ENCODE measurements at regions not wholly inside any gene's neighbourhood (a gene's known extent, or its start where the extent isn't known, plus 50 kb on each side); places are given as distances from the start of the nearest gene placed in this dataset.

DNA sequence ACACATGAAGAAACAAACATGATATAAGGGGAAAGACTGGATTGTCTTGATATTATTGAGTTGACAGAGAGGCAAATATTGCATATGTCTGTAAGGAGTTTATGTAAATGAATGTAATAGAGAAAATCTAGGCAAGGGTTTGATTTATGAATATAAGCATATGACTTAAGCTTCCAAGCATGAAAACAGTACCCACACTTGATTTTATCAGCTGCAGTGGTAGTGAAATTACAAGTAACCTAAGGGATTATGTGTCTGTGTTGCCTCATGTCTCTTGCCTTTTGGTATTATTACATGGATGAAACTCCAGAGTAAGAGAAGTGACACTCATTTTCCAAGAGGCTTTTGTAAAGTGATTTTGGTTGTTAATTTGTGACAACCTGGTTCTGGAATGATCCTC, 1678.9 kb downstream of the KCNT2 start:
- H3K36me3 Mint-ChIP-seq (ENCODE audit: unreplicated experiment) = no peaks in the 10 kb centered on the region
- no peaks in the 10 kb centered on the region for H3K27me3 Mint-ChIP-seq (ENCODE audit: unreplicated experiment)
- no peaks in the 10 kb centered on the region for H3K9me3 Mint-ChIP-seq (ENCODE audit: unreplicated experiment)

DNA sequence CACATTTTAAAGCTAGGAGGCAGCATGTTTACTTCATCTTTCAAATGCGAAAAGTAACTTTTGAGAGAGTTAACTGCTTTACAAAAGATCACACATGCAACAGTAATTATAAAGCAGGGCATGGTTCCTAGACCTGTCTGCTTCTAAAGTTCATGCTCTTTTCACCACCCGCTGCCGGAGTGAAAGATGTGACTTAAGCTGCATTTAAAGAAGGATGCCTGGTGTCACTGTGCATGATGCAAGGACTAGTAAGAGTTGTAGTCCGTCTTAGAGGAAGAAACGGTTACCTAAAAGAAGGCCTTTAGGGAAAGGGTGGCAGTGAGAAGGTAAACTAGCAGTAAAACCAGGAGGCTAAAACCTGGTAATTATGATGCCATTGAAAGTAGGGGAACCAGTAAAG, 1689.1 kb downstream of the KCNT2 start:
- no peaks in the 10 kb centered on the region for H3K9me3 Mint-ChIP-seq (ENCODE audit: unreplicated experiment)
- no peaks in the 10 kb centered on the region for H3K4me1 Mint-ChIP-seq (ENCODE audit: low read depth, unreplicated experiment)
- TF ChIP-seq, protein P1, sequence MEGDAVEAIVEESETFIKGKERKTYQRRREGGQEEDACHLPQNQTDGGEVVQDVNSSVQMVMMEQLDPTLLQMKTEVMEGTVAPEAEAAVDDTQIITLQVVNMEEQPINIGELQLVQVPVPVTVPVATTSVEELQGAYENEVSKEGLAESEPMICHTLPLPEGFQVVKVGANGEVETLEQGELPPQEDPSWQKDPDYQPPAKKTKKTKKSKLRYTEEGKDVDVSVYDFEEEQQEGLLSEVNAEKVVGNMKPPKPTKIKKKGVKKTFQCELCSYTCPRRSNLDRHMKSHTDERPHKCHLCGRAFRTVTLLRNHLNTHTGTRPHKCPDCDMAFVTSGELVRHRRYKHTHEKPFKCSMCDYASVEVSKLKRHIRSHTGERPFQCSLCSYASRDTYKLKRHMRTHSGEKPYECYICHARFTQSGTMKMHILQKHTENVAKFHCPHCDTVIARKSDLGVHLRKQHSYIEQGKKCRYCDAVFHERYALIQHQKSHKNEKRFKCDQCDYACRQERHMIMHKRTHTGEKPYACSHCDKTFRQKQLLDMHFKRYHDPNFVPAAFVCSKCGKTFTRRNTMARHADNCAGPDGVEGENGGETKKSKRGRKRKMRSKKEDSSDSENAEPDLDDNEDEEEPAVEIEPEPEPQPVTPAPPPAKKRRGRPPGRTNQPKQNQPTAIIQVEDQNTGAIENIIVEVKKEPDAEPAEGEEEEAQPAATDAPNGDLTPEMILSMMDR (IDR thresholded peaks at IDR 0.05; ENCODE audit: partially characterized antibody, unreplicated experiment) = no peak
- no peaks in the 10 kb centered on the region for H3K27me3 Mint-ChIP-seq (ENCODE audit: unreplicated experiment)
- H3K36me3 Mint-ChIP-seq (ENCODE audit: unreplicated experiment) = no peaks in the 10 kb centered on the region
- no peak overlapping the region for H3K4me3 Mint-ChIP-seq (ENCODE audit: unreplicated experiment)
- no peak overlapping the region for H3K27ac Mint-ChIP-seq (ENCODE audit: unreplicated experiment)
- no peak for DNase-seq

More for the DNA sequence above, 1678.9 kb downstream of the KCNT2 start:
- Mint-ChIP-seq H3K4me1 (ENCODE audit: low read depth, unreplicated experiment) (no peaks in the 10 kb centered on the region), H3K4me3 (ENCODE audit: unreplicated experiment) (no peak overlapping the region), H3K27ac (ENCODE audit: unreplicated experiment) (no peak overlapping the region)
- TF ChIP-seq, protein P1 (IDR thresholded peaks at IDR 0.05; ENCODE audit: partially characterized antibody, unreplicated experiment) = no peak
- DNase-seq = no peak

DNA sequence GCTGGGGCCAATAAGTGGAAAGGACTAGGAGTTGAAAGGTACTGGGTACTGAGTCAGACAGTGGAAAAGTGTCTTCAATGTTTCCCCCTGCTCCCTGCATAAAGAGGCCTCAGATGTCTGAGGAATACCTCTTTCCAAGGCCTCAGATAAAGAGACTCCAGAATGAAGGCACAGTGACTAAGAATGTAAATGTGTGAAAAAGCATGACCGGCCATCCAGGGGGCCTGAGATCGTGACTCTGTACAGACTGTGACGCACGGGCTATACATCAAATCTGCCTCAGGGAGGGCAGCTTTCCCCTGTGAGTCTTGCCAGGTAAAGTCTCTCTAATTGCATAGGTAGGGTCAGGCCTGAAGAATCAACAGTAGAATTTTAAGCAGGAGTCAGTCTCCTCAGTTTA, 1690.5 kb downstream of the KCNT2 start:
- DNase-seq = no peak
- H3K36me3 Mint-ChIP-seq (ENCODE audit: unreplicated experiment) = no peaks in the 10 kb centered on the region
- TF ChIP-seq, protein P1 (IDR thresholded peaks at IDR 0.05; ENCODE audit: partially characterized antibody, unreplicated experiment) = no peak
- H3K27ac Mint-ChIP-seq (ENCODE audit: unreplicated experiment) = no peak overlapping the region
- no peaks in the 10 kb centered on the region for H3K27me3 Mint-ChIP-seq (ENCODE audit: unreplicated experiment)
- H3K9me3 Mint-ChIP-seq (ENCODE audit: unreplicated experiment) = no peaks in the 10 kb centered on the region
- no peaks in the 10 kb centered on the region for H3K4me1 Mint-ChIP-seq (ENCODE audit: low read depth, unreplicated experiment)
- H3K4me3 Mint-ChIP-seq (ENCODE audit: unreplicated experiment) = no peak overlapping the region

DNA sequence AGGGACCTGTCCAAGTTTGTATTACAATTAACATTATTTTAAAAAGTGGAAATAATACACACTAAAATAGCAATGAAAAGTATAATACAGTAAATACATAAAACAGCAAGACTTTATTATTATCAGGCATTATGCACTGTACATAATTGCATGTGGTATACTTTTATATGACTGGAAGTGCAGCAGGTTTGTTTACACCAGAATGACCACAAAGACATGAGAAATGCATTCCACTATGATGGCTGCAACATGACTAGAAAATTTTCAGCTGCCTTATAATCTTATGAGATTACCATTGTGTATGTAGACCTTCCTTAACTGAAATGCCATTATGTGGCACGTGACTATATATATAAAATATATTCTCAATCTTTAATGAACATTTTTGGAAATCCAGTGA, 1699.6 kb downstream of the KCNT2 start:
- Mint-ChIP-seq H3K36me3 (ENCODE audit: unreplicated experiment) (no peaks in the 10 kb centered on the region), H3K9me3 (ENCODE audit: unreplicated experiment) (no peaks in the 10 kb centered on the region), H3K27ac (ENCODE audit: unreplicated experiment) (no peak overlapping the region), H3K4me1 (ENCODE audit: low read depth, unreplicated experiment) (no peaks in the 10 kb centered on the region), H3K4me3 (ENCODE audit: unreplicated experiment) (no peak overlapping the region), H3K27me3 (ENCODE audit: unreplicated experiment) (no peaks in the 10 kb centered on the region)
- no peak for DNase-seq
- TF ChIP-seq, protein P1 (IDR thresholded peaks at IDR 0.05; ENCODE audit: partially characterized antibody, unreplicated experiment) = no peak

DNA sequence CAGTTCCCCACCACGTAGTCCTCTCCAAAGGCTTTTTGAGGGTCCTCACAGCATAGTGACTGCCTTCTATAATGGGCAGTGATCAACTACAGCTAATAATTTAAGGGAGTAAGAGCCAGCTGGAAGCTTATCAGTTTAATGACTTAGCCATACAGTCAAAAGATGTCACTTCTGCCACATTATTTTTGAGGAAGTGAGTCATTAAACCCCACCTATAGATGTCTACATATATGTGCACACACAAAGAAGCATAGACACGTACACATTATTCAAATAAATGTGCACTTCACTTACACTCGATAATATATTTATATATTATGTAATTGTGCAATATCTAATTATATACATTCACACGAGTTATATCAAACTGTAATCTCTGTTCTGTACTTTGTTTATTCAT, 1704.7 kb downstream of the KCNT2 start:
- Mint-ChIP-seq H3K27ac (ENCODE audit: unreplicated experiment) (no peak overlapping the region), H3K27me3 (ENCODE audit: unreplicated experiment) (no peaks in the 10 kb centered on the region), H3K36me3 (ENCODE audit: unreplicated experiment) (no peaks in the 10 kb centered on the region), H3K9me3 (ENCODE audit: unreplicated experiment) (no peaks in the 10 kb centered on the region), H3K4me3 (ENCODE audit: unreplicated experiment) (no peak overlapping the region), H3K4me1 (ENCODE audit: low read depth, unreplicated experiment) (no peaks in the 10 kb centered on the region)
- no peak for DNase-seq
- TF ChIP-seq, protein P1 (IDR thresholded peaks at IDR 0.05; ENCODE audit: partially characterized antibody, unreplicated experiment) = no peak
